NT2/D1 (cell line): ENCODE measurements at regions not wholly inside any gene's neighbourhood (a gene's known extent, or its start where the extent isn't known, plus 50 kb on each side); places are given as distances from the start of the nearest gene placed in this dataset.

ENCODE experiments used
- DNase-seq: peaks from one replicate; pipeline ENCODE4 v3.0.0-alpha.2; 2011; ENCODE audit warnings: low read depth, low spot score
- H3K27me3 ChIP-seq: 2 replicates; pipeline ENCODE4 v1.6.0; 2011; ENCODE audit warnings: mild to moderate bottlenecking; ENCODE audit not compliant: insufficient read length, insufficient read depth
- H3K36me3 ChIP-seq: 2 replicates; pipeline ENCODE4 v1.6.1; 2011; ENCODE audit warnings: mild to moderate bottlenecking, low read length, mixed read lengths; ENCODE audit not compliant: insufficient read depth, insufficient read length
- H3K4me1 ChIP-seq: 2 replicates; pipeline ENCODE4 v1.5.1; 2011; ENCODE audit not compliant: insufficient read depth, insufficient read length
- H3K4me3 ChIP-seq: 2 replicates; pipeline ENCODE4 v1.5.1; 2011; ENCODE audit warnings: low read depth; ENCODE audit not compliant: insufficient read length
- H3K9ac ChIP-seq: 2 replicates; pipeline ENCODE4 v1.6.0; 2011; ENCODE audit warnings: low read depth; ENCODE audit not compliant: insufficient read length
- H3K9me3 ChIP-seq: 2 replicates; pipeline ENCODE4 v1.5.1; 2011; ENCODE audit warnings: mild to moderate bottlenecking, low read length; ENCODE audit not compliant: insufficient read depth
- SUZ12 ChIP-seq: IDR thresholded peaks from 2 replicates; pipeline ENCODE4 v1.6.1; 2011; ENCODE audit not compliant: insufficient read length, insufficient read depth; ENCODE audit errors: extremely low read depth
- YY1 ChIP-seq: IDR thresholded peaks from 2 replicates; pipeline ENCODE4 v1.6.1; 2011; ENCODE audit not compliant: insufficient read length, insufficient read depth
- ZNF274 ChIP-seq: IDR thresholded peaks from 2 replicates; pipeline ENCODE4 v1.6.1; 2011; ENCODE audit warnings: mild to moderate bottlenecking, low read depth, low read length

- Histone ChIP-seq H3K4me1 (no peaks in the 10 kb centered on the region), H3K9ac (no peak overlapping the region), H3K27me3 (no peaks in the 10 kb centered on the region), H3K9me3 (no peaks in the 10 kb centered on the region), H3K4me3 (no peak overlapping the region), H3K36me3 (no peaks in the 10 kb centered on the region)
- no peak for DNase-seq
- no peak for TF ChIP-seq SUZ12
- TF ChIP-seq ZNF274, result no peak
- no peak for TF ChIP-seq YY1
Measured at GRCh38 chr2:147630585-147630984, 214.2 kb upstream of the ACVR2A start.

- H3K9ac ChIP-seq, result no peak overlapping the region
- H3K27me3 ChIP-seq, result no peaks in the 10 kb centered on the region
- H3K36me3 ChIP-seq, result no peaks in the 10 kb centered on the region
- no peak for DNase-seq
- H3K4me3 ChIP-seq, result no peak overlapping the region
- H3K9me3 ChIP-seq, result no peaks in the 10 kb centered on the region
- no peaks in the 10 kb centered on the region for H3K4me1 ChIP-seq
- TF ChIP-seq YY1 (no peak), ZNF274 (no peak), SUZ12 (no peak)
Measured at GRCh38 chr2:147628971-147629421, 215.8 kb upstream of the ACVR2A start.

DNA sequence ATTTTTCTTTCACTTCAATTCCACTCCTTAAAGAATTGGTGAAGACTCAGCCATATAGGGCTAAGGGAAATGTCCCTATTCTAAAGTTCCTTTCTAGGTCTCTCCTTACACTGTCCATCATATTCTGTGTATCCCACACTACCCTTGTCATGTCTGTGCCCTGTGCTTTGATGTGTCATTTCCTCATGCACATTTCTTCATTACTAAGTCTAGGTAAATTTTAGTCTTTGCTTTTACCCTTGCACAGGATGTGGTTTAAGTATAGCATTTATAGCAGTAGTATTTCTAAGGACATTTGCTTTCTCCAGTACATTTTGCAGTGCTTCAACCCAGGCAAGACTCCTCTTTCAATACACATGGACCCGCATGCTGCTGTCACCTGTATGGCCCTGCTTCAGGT lies 221.5 kb upstream of the ACVR2A start:
- Histone ChIP-seq H3K36me3 (no peaks in the 10 kb centered on the region), H3K4me3 (no peak overlapping the region), H3K9me3 (no peaks in the 10 kb centered on the region), H3K27me3 (no peaks in the 10 kb centered on the region), H3K4me1 (no peaks in the 10 kb centered on the region), H3K9ac (no peak overlapping the region)
- TF ChIP-seq SUZ12, result no peak
- TF ChIP-seq YY1, result no peak
- TF ChIP-seq ZNF274, result no peak
- DNase-seq, result no peak

- H3K36me3 ChIP-seq, result no peaks in the 10 kb centered on the region
- DNase-seq, result no peak
- no peaks in the 10 kb centered on the region for H3K4me1 ChIP-seq
- H3K27me3 ChIP-seq, result no peaks in the 10 kb centered on the region
- TF ChIP-seq SUZ12 (no peak), YY1 (no peak)
- no peak overlapping the region for H3K9ac ChIP-seq
- no peaks in the 10 kb centered on the region for H3K9me3 ChIP-seq
- no peak overlapping the region for H3K4me3 ChIP-seq
Measured at GRCh38 chr2:147621656-147622197, 223.1 kb upstream of the ACVR2A start.

- Histone ChIP-seq H3K4me3 (no peak overlapping the region), H3K4me1 (no peaks in the 10 kb centered on the region), H3K9ac (no peak overlapping the region), H3K27me3 (no peaks in the 10 kb centered on the region), H3K9me3 (no peaks in the 10 kb centered on the region), H3K36me3 (no peaks in the 10 kb centered on the region)
- DNase-seq, result no peak
- TF ChIP-seq YY1, result no peak
- no peak for TF ChIP-seq ZNF274
- no peak for TF ChIP-seq SUZ12
Measured at GRCh38 chr2:147619808-147620207, 225.0 kb upstream of the ACVR2A start.

DNA sequence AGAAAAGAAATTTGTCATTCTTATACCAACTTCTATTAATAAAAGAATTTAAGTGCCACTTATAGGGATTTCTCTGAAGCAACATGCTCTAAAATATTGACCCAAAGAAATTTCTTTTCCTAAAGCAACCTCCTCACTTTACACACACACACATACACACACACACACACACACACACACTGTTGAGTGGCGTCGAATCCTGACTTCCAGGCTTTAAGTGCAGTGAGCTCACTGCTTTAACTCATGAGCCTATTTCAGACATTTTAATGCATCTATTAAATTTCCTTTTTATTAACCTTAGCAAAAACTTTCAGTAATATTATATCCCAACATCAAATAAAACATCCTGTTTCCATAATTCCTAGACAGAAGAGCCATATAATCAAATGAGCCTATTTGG lies 229.1 kb upstream of the ACVR2A start:
- H3K36me3 ChIP-seq, result no peaks in the 10 kb centered on the region
- H3K4me3 ChIP-seq, result no peak overlapping the region
- TF ChIP-seq ZNF274, result no peak
- no peak for TF ChIP-seq YY1
- TF ChIP-seq SUZ12, result no peak
- no peak overlapping the region for H3K9ac ChIP-seq
- H3K4me1 ChIP-seq, result no peaks in the 10 kb centered on the region
- H3K9me3 ChIP-seq, result no peaks in the 10 kb centered on the region
- H3K27me3 ChIP-seq, result no peaks in the 10 kb centered on the region
- DNase-seq, result no peak

- H3K4me3 ChIP-seq, result no peak overlapping the region
- no peaks in the 10 kb centered on the region for H3K27me3 ChIP-seq
- TF ChIP-seq SUZ12 (no peak), ZNF274 (no peak), YY1 (no peak)
- no peak overlapping the region for H3K9ac ChIP-seq
- no peaks in the 10 kb centered on the region for H3K36me3 ChIP-seq
- no peaks in the 10 kb centered on the region for H3K9me3 ChIP-seq
- no peak for DNase-seq
- H3K4me1 ChIP-seq, result no peaks in the 10 kb centered on the region
Measured at GRCh38 chr2:147614979-147615470, 229.8 kb upstream of the ACVR2A start.
